GM12865 (cell line): ENCODE measurements at regions not wholly inside any gene's neighbourhood (a gene's known extent, or its start where the extent isn't known, plus 50 kb on each side); places are given as distances from the start of the nearest gene placed in this dataset.

ENCODE experiments used
- DNase-seq: peaks from one replicate; pipeline ENCODE4 v3.0.0; 2010; ENCODE audit warnings: low read depth
- H3K4me3 ChIP-seq: 2 replicates; pipeline ENCODE4 v1.5.1; 2011; ENCODE audit warnings: mild to moderate bottlenecking, low read depth, low read length, control low read depth
- TF ChIP-seq, protein P1 (sequence below): IDR thresholded peaks from 2 replicates; pipeline ENCODE4 v1.5.1; 2011; ENCODE audit warnings: low read length, control low read depth, low read depth, inconsistent platforms; ENCODE audit not compliant: insufficient read depth; ENCODE audit errors: missing control alignments

- TF ChIP-seq, protein P1, sequence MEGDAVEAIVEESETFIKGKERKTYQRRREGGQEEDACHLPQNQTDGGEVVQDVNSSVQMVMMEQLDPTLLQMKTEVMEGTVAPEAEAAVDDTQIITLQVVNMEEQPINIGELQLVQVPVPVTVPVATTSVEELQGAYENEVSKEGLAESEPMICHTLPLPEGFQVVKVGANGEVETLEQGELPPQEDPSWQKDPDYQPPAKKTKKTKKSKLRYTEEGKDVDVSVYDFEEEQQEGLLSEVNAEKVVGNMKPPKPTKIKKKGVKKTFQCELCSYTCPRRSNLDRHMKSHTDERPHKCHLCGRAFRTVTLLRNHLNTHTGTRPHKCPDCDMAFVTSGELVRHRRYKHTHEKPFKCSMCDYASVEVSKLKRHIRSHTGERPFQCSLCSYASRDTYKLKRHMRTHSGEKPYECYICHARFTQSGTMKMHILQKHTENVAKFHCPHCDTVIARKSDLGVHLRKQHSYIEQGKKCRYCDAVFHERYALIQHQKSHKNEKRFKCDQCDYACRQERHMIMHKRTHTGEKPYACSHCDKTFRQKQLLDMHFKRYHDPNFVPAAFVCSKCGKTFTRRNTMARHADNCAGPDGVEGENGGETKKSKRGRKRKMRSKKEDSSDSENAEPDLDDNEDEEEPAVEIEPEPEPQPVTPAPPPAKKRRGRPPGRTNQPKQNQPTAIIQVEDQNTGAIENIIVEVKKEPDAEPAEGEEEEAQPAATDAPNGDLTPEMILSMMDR, result no peak
These were observed 104.3 kb upstream of the SLC24A3 start for GRCh38 chr20:19108155-19108554.

DNA sequence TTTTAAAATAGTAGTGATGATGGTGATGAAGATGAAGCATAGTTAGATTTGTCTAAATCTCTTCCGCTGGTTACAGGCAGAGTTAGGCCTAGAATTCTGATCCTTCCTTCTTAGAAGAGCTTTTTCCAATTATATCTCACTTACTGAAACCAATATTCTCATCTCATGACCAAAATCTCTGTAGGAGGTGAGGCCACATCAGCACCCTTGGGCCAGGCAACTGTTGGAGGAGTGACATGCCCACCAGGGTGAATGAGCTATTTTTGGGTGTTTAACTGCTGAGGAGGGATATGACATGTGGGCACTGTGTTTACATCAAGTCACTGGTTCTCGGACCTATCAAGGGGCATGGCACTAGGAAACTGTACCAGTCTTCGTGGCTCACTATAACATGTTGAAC lies 102.2 kb upstream of the SLC24A3 start:
- TF ChIP-seq, protein P1, result no peak
- no peak overlapping the region for H3K4me3 ChIP-seq
- no peak for DNase-seq

More at GRCh38 chr20:19108155-19108554, 104.3 kb upstream of the SLC24A3 start:
- DNase-seq, result no peak
- H3K4me3 ChIP-seq, result no peak overlapping the region

GRCh38 chr20:19110881-19111460 lies 101.5 kb upstream of the SLC24A3 start:
- H3K4me3 ChIP-seq, result no peak overlapping the region
- TF ChIP-seq, protein P1, result no peak
- no peak for DNase-seq

GRCh38 chr20:19112828-19113227 lies 99.6 kb upstream of the SLC24A3 start:
- no peak overlapping the region for H3K4me3 ChIP-seq
- DNase-seq, result no peak
- TF ChIP-seq, protein P1, result no peak

DNA sequence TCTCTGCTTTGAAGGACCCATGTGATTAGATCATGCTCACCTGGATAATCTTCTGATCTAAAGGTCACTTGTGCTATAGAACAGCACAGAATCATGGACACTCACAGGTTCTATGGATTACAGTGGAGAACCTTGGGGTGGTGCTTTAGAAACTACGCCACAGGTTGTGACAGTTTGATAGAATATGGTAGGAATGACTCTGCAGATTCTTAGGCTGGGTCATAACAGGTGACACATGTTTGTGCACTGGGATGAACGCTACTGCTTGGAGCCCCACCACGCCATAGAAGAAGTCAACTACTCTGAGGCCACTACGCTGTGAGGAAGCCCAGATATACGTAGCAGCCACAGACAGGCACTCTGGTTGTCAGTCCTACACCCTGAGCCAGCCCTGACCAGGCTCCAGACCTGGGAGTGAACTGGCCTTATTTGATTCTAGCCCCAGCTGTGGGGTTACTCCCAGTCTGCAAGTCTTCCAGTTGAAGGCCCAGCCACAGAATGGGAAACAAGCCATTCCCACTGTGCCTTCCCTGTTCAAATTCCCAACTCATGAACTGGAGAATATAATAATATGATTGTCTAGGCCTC lies 99.0 kb upstream of the SLC24A3 start:
- no peak overlapping the region for H3K4me3 ChIP-seq
- DNase-seq, result no peak
- TF ChIP-seq, protein P1, result no peak

DNA sequence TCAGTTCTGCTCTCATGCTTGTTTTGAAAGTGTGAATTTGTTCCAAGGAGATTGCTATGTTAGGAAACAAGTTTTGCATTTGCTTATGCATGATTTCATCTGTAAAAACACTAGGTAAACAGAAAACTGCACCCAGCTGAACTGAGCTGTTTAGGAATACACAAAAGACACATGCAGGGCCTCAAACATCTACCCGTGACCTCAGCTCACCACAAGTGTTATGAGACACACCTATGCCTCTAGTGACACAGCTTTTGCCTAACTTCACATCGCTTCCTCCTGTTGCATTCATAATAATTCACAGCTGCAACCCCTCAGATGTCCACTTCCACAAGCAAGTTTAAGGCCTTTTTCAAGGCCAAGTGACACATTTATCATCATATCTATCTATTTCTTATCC lies 98.0 kb upstream of the SLC24A3 start:
- peak; percentile 36 for DNase-seq
- H3K4me3 ChIP-seq, result no peak overlapping the region
- TF ChIP-seq, protein P1, result no peak

DNA sequence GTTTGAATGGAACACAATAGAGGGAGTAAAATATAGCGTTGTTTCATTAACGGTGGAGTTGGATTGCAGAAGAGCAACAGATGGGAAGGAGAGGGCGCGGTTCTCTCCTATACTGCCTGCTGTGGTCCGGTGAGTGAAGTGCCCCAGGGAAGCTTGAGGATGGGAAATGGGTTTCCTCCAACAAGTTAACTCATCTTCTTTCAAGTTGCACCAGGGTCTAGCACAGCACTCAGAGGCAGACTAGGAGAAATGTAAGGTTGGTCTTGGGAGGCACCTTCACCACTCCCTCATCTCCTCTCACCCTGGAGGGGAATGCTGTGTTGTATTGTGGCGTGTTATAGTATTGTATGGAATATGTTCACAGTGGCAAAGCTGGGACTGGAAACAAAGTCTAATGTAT lies 96.9 kb upstream of the SLC24A3 start:
- TF ChIP-seq, protein P1, result no peak
- no peak for DNase-seq
- no peak overlapping the region for H3K4me3 ChIP-seq
